Prostate gland (tissue), 2 donors: ENCODE measurements at regions not wholly inside any gene's neighbourhood (a gene's known extent, or its start where the extent isn't known, plus 50 kb on each side); places are given as distances from the start of the nearest gene placed in this dataset.

ENCODE experiments used
- DNase-seq: peaks from one replicate; pipeline ENCODE4 v3.0.0-alpha.2; 2019; ENCODE audit warnings: low spot score
- H3K27ac ChIP-seq, 2 donors: fragments of 200-600 bp; sonication (generic); 2 replicates each; pipeline ENCODE4 v1.5.1; 2017 to 2019
- H3K27me3 ChIP-seq: fragments of 200-600 bp; sonication (generic); replicated peaks from 2 replicates; pipeline ENCODE4 v1.5.1; 2019; ENCODE audit not compliant: insufficient read depth
- H3K36me3 ChIP-seq, 2 donors: fragments of 200-600 bp; sonication (generic); 1 replicate in 1 of 2; 2 replicates in 1 of 2; pipeline versions ENCODE4 v1.5.1 to v1.8.1; 2017 to 2019
- H3K4me1 ChIP-seq: fragments of 200-600 bp; sonication (generic); replicated peaks from 2 replicates; pipeline ENCODE4 v1.5.1; 2019
- H3K4me3 ChIP-seq, 2 donors: fragments of 200-600 bp; sonication (generic); 2 replicates each; pipeline ENCODE4 v1.5.1; 2017 to 2019
- H3K9me3 ChIP-seq: fragments of 200-600 bp; sonication (generic); 2 replicates; pipeline ENCODE4 v1.5.1; 2017
- CTCF ChIP-seq, 4 experiments: fragments of 200-600 bp in 2 of 4; fragments of 450-650 bp in 2 of 4; sonication (generic) in 2 of 4; IDR thresholded peaks; 1 replicate in 3 of 4; 2 replicates in 1 of 4; pipeline ENCODE4 v1.5.1; 2016 to 2019; ENCODE audit warnings: antibody characterized with exemption in 4 of 4, mild to moderate bottlenecking in 2 of 4, moderate library complexity in 2 of 4
- POLR2A ChIP-seq: fragments of 450-650 bp; IDR thresholded peaks from one replicate; pipeline ENCODE4 v1.6.1; 2016; ENCODE audit warnings: antibody characterized with exemption, mild to moderate bottlenecking
- POLR2AphosphoS5 ChIP-seq: sonication (generic); formaldehyde crosslinking; IDR thresholded peaks from one replicate; pipeline ENCODE4 v1.6.1; 2017; ENCODE audit warnings: antibody characterized with exemption
- WGBS: methylation state at CpG from one replicate; pipeline ENCODE4 v1.1.5; 2018; 5-methylcytosine and 5-hydroxymethylcytosine counted together
- intact Hi-C: fragments of 100-400 bp; cut with DNase I; formaldehyde crosslinking; loops from one replicate; pipeline ENCODE4 v1.14.2; 2022

- Histone ChIP-seq H3K9me3 (no peaks in the 10 kb centered on the region), H3K27ac (no peak overlapping the region), H3K4me3 (no peak overlapping the region), H3K4me1 (no peaks in the 10 kb centered on the region), H3K36me3 (no peaks in the 10 kb centered on the region), H3K27me3 (no peaks in the 10 kb centered on the region)
- intact Hi-C loops = no loop called here
- TF ChIP-seq CTCF (IDR thresholded peaks at IDR 0.05) (no peak), POLR2AphosphoS5 (no peak), POLR2A (no peak)
- 91% methylated on average over 1 of the region's 1 CpG for WGBS
- no peak for DNase-seq
These were observed 156.0 kb upstream of the PTBP2 start for GRCh38 chr1:96565546-96565945.

- 51% methylated on average over 3 of the region's 3 CpGs for WGBS
These were observed 152.9 kb upstream of the PTBP2 start for GRCh38 chr1:96568639-96569038.

GRCh38 chr1:96569288-96569687 lies 152.3 kb upstream of the PTBP2 start:
- Histone ChIP-seq H3K27ac (no peak overlapping the region), H3K36me3 (no peaks in the 10 kb centered on the region), H3K4me3 (no peak overlapping the region), H3K4me1 (no peaks in the 10 kb centered on the region), H3K9me3 (no peaks in the 10 kb centered on the region), H3K27me3 (no peaks in the 10 kb centered on the region)
- TF ChIP-seq POLR2A = no peak
- intact Hi-C loops = no loop called here
- DNase-seq = no peak
- 86% methylated on average over 2 of the region's 2 CpGs for WGBS

More at GRCh38 chr1:96568639-96569038, 152.9 kb upstream of the PTBP2 start:
- intact Hi-C loops = no loop called here
- Histone ChIP-seq H3K9me3 (no peaks in the 10 kb centered on the region), H3K27me3 (no peaks in the 10 kb centered on the region), H3K36me3 (no peaks in the 10 kb centered on the region), H3K27ac (no peak overlapping the region), H3K4me3 (no peak overlapping the region), H3K4me1 (no peaks in the 10 kb centered on the region)
- DNase-seq = no peak
- no peak for TF ChIP-seq CTCF (IDR thresholded peaks at IDR 0.05)
- no peak for TF ChIP-seq POLR2AphosphoS5
- TF ChIP-seq POLR2A = no peak

GRCh38 chr1:96579636-96580035 lies 141.9 kb upstream of the PTBP2 start:
- Histone ChIP-seq H3K4me1 (no peaks in the 10 kb centered on the region), H3K36me3 (no peaks in the 10 kb centered on the region), H3K27me3 (no peaks in the 10 kb centered on the region), H3K4me3 (no peak overlapping the region), H3K9me3 (no peaks in the 10 kb centered on the region), H3K27ac (no peak overlapping the region)
- TF ChIP-seq CTCF (IDR thresholded peaks at IDR 0.05) (no peak), POLR2AphosphoS5 (no peak), POLR2A (no peak)
- no peak for DNase-seq
- intact Hi-C loops = no loop called here

- Histone ChIP-seq H3K4me1 (no peaks in the 10 kb centered on the region), H3K4me3 (no peak overlapping the region), H3K9me3 (no peaks in the 10 kb centered on the region), H3K27me3 (no peaks in the 10 kb centered on the region), H3K27ac (no peak overlapping the region), H3K36me3 (no peaks in the 10 kb centered on the region)
- no peak for DNase-seq
- WGBS = 77% methylated on average over 7 of the region's 7 CpGs
- TF ChIP-seq POLR2AphosphoS5 = no peak
- TF ChIP-seq CTCF (IDR thresholded peaks at IDR 0.05) = no peak
- TF ChIP-seq POLR2A = no peak
- intact Hi-C loops = no loop called here
These were observed 140.7 kb upstream of the PTBP2 start for GRCh38 chr1:96580920-96581319.
